PC-3 (cell line): ENCODE measurements at regions not wholly inside any gene's neighbourhood (a gene's known extent, or its start where the extent isn't known, plus 50 kb on each side); places are given as distances from the start of the nearest gene placed in this dataset.

Experiments
- EZH2 ChIP-seq: fragments of 300-600 bp; sonication (generic); IDR thresholded peaks from one replicate; pipeline ENCODE4 v1.6.1; 2017; ENCODE audit warnings: antibody characterized with exemption, mild to moderate bottlenecking, low read length; ENCODE audit not compliant: unreplicated experiment
- EZH2phosphoT487 ChIP-seq: fragments of 300-600 bp; sonication (generic); IDR thresholded peaks from 2 replicates; pipeline ENCODE4 v1.6.1; 2018; ENCODE audit warnings: mild to moderate bottlenecking, antibody characterized with exemption, low read length, borderline replicate concordance
- TF ChIP-seq, protein P1 (sequence below): fragments of 300-600 bp; sonication (generic); conservative IDR thresholded peaks from 2 replicates; pipeline ENCODE4 v1.5.1; 2017; ENCODE audit warnings: antibody characterized with exemption, low read depth, mild to moderate bottlenecking, low read length

- TF ChIP-seq, protein P1, sequence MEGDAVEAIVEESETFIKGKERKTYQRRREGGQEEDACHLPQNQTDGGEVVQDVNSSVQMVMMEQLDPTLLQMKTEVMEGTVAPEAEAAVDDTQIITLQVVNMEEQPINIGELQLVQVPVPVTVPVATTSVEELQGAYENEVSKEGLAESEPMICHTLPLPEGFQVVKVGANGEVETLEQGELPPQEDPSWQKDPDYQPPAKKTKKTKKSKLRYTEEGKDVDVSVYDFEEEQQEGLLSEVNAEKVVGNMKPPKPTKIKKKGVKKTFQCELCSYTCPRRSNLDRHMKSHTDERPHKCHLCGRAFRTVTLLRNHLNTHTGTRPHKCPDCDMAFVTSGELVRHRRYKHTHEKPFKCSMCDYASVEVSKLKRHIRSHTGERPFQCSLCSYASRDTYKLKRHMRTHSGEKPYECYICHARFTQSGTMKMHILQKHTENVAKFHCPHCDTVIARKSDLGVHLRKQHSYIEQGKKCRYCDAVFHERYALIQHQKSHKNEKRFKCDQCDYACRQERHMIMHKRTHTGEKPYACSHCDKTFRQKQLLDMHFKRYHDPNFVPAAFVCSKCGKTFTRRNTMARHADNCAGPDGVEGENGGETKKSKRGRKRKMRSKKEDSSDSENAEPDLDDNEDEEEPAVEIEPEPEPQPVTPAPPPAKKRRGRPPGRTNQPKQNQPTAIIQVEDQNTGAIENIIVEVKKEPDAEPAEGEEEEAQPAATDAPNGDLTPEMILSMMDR = no peak
- TF ChIP-seq EZH2 (no peak), EZH2phosphoT487 (no peak)
Measured at GRCh38 chr18:22473366-22473765, 55.7 kb upstream of the CTAGE1 start.
